H1 (cell line): ENCODE measurements at regions not wholly inside any gene's neighbourhood (a gene's known extent, or its start where the extent isn't known, plus 50 kb on each side); places are given as distances from the start of the nearest gene placed in this dataset.

Source experiments
- POU5F1 ChIP-seq: IDR thresholded peaks from 2 replicates; pipeline ENCODE4 v1.6.1; 2011; ENCODE audit warnings: low read depth, mild to moderate bottlenecking, low read length, moderate library complexity

DNA sequence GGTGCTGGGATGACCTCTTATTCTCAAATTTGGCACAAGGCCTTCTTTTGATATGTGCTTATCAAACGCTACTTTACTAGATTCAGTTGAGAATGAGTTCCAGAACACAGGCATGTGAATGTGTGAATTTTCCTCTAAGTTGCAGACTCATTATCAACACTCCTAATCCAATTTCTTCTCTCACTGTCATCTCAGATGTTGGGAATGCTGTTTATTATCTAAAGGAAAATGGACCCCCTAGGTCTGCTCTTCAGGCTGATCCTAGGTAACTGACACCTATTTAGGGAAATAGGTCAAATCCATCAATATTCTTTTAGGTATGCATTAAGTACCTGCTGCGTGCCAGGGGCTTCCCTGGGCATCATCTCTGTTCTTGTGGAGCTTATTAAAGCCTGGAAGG, 215.0 kb upstream of the NOX3 start (continued):
- no peak for TF ChIP-seq POU5F1
